Uterus (tissue), 2 donors: ENCODE measurements at regions not wholly inside any gene's neighbourhood (a gene's known extent, or its start where the extent isn't known, plus 50 kb on each side); places are given as distances from the start of the nearest gene placed in this dataset.

Experiments used
- POLR2A ChIP-seq, 2 donors: fragments of 450-650 bp; IDR thresholded peaks; one replicate each; pipeline ENCODE4 v1.6.1; 2016; ENCODE audit warnings: antibody characterized with exemption in 2 of 2, mild to moderate bottlenecking in 1 of 2, moderate library complexity in 1 of 2
- TF ChIP-seq, protein P1 (sequence below), 4 experiments: fragments of 200-600 bp in 2 of 4; fragments of 450-650 bp in 2 of 4; sonication (generic) in 2 of 4; IDR thresholded peaks; one replicate each; pipeline ENCODE4 v1.5.1; 2016 to 2019; ENCODE audit warnings: antibody characterized with exemption in 4 of 4, mild to moderate bottlenecking in 2 of 4, moderate library complexity in 1 of 4

- TF ChIP-seq, protein P1, sequence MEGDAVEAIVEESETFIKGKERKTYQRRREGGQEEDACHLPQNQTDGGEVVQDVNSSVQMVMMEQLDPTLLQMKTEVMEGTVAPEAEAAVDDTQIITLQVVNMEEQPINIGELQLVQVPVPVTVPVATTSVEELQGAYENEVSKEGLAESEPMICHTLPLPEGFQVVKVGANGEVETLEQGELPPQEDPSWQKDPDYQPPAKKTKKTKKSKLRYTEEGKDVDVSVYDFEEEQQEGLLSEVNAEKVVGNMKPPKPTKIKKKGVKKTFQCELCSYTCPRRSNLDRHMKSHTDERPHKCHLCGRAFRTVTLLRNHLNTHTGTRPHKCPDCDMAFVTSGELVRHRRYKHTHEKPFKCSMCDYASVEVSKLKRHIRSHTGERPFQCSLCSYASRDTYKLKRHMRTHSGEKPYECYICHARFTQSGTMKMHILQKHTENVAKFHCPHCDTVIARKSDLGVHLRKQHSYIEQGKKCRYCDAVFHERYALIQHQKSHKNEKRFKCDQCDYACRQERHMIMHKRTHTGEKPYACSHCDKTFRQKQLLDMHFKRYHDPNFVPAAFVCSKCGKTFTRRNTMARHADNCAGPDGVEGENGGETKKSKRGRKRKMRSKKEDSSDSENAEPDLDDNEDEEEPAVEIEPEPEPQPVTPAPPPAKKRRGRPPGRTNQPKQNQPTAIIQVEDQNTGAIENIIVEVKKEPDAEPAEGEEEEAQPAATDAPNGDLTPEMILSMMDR (IDR thresholded peaks at IDR 0.05), result no peak
- no peak for TF ChIP-seq POLR2A (IDR thresholded peaks at IDR 0.05)
Measured at GRCh38 chr2:37802211-37802752, 122.8 kb upstream of the RMDN2 start.
